HG03045 (cell line): ENCODE measurements at regions not wholly inside any gene's neighbourhood (a gene's known extent, or its start where the extent isn't known, plus 50 kb on each side); places are given as distances from the start of the nearest gene placed in this dataset.
"Not testable (repeated sequence)": the region's sequence is repeated elsewhere in the genome, so short reads cannot be mapped to it uniquely, and the experiment has no call there.

Source experiments
- ATAC-seq: cut with Tn5 transposase; IDR thresholded peaks from one replicate; pipeline ENCODE4 v1.9.1; 2021; ENCODE audit warnings: mild to moderate bottlenecking, moderate library complexity; ENCODE audit not compliant: unreplicated experiment

DNA sequence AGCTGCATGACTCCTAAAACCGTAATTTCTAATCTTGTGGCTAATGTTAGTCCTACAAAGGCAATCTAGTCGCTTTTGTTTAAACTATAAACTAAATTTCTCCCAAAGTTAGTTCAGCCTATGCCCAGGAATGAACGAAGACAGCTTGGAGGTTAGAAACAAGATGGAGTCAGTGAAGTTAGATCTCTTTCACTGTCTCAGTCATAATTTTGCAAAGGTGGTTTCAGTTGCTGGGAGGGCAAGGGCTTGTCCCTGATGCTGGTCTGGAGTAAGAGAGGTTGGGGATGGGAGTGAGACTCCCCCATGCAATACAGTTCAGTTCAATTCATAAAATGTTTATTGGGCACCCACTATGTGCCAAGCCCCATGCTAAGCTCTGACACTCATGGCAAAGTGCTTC is 362.1 kb downstream of the TYW1 start:
- not testable (repeated sequence) for ATAC-seq

DNA sequence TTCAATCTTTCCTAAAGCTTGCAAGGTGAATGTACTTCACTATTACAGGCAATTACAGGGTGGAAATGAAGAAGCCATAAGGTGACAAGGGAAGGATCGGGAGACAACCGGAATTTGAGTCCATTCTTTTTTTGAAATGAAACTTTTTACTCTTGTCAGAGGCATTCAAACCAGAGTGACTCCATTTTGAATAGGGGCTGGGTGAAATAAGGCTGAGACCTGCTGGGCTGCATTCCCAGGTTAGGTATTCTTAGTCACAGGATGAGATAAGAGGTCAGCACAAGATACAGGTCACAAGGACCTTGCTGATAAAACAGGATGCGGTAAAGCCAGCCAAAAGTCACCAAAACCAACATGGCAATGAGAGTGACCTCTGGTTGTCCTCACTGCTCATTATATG is 363.3 kb downstream of the TYW1 start:
- no peak for ATAC-seq

DNA sequence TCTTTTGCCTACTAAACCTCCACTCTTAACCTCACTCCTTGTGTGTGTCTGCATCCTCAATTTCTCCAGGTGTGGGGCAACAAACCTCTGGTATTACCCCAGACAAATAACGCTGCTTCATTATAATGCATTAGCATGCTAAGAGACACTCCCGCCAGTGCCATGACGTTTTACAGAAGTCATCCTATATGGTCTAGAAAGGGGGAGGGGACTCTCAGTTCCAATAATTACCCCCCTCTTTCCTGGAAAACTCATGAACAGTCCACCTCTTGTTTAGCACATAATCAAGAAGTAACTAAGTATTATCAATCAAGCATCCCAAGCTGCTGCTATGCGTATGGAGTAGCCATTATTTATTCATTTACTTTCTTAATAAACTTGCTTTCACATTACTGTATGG is 364.5 kb downstream of the TYW1 start:
- ATAC-seq, result no peak

DNA sequence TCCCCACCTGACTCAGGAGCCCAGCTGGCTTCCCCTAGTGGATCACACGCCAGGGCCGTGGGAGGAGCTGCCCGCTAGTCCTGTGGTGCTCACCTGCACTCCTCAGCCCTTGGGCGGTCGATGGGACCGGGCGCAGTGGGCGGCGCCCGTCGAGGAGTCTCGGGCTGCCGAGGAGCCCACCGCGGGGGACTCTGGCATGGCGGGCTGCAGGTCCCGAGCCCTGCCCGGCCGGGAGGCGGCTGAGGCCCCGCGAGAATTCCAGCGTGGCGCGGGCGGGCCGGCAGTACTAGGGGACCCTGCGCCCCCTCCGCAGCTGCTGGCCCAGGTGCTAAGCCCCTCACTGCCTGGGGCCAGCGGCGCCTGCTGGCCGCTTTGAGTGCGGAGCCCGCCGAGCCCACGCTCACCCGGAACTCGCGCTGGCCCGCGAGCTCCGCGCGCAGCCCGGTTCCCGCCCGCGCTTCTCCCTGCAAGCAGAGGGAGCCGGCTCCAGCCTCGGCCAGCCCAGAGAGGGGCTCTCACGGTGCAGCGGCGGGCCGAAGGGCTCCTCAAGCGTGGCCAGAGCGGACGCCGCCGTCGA is 367.9 kb downstream of the TYW1 start:
- ATAC-seq, result no peak

DNA sequence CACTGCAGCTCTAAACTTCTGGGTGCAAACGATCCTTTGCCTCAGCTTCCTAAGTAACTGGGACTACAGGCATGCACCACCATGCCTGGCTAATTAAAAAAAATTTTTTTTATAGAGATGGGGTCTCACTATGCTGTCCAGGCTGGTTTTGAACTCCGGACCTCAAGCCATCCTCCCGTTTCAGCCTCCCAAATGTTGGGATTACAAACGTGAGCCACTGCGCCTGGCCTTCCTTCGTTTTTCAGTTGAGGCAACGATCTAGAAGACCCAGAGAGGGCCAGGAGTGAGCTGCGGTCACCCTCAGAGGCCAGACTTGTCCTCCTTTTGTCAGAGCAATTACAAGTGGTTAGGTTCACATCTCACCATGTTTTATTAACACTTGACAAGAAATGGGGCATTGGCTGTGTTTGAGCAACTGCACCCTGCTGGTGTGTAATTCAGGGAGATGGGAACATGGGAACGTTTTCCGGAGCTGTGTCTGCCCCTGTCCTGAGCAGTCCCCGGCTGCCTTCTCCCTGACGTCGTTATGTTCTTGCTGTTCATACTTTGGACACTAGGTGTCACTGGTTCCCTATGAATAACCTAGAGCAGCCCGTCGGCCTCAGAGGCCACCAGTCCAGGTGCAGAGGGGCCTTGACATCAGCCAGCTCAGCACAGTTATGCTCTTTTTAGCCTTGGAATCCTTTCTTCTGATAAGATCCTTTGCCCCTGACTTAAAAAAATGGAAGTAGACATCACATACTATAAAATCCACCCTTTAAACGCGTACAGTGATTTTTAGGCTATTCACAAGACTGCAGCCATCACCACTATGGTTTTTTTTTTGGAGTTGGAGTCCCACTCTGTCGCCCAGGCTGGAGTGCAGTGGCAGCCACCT is 375.0 kb downstream of the TYW1 start:
- ATAC-seq, result no peak

DNA sequence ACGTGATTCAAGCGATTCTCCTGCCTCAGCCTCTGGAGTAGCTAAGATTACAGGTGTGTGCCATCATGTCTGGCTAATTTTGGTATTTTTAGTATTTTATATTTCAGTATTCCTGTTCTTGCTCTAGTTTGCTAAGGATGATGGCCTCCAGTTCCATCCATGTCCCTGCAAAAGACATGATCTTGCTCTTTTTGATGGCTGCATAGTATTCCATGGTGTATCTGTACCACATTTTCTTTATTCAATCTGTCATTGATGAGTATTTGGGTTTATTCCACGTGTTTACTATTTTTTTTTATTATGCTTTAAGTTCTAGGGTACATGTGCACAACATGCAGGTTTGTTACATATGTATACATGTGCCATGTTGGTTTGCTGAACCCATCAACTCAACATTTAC is 376.8 kb downstream of the TYW1 start:
- ATAC-seq, result not testable (repeated sequence)

DNA sequence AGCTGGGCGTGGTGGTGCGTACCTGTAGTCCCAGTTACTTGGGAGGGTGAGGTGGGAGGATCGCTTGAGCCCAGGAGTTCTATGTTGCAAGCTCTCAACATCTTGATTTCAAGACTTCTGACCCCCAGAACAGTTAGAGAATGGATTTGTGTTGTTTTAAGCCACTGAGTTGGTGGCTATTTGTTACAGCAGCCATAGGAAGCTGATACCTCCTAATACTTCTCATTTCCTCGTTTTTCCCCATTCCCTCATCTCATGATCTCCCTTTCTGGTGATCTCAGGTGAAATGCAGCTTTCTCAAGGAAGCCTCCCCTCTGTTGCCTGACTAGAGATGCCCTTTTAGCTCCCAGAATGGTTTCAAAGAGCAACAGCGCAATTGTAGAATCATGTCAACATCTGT is 378.8 kb downstream of the TYW1 start:
- ATAC-seq, result no peak

DNA sequence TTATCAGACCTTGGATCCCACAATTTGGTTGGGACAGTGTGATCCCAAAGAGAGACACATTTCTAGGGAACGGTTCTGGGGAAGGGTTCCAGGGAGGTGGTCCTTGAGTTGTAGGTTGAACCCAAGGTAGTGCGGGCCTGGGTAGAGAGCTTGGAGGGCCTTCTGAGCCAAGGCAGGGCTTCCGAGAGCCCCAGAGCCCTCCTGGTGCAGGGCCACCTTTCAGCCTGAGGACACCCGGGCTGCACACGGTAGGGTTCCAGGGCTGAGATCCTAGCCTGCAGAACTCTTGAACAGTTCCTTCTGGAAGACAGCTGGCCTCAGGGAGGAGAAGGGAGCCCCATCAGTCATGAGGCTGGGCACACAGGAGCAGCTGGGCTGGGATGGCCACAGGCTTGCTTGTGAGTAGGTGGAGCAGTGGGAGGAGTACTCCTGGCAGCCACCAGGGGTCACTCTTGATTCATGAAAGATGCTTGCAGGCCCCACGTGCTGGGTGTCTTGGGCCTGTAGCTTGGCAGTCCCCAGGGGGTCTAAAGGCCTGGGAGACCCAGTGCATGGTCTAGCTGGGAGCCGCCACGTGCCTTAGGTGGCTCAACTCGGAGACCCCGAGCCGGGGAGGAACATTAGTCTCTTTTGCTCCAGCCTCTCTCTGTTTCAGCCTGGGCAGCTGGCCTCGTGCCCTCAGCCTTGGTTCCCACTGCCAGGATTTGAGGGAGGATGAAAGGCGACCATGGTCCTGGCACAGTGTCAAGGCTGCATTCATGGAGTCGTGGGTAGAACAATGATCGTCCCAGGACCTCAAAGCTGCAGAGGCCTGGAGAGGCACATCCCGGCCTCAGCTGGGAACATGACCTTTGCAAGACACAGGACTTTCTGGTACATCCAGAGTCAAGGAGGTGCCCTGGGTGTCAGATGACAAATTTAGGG is 381.6 kb downstream of the TYW1 start:
- ATAC-seq, result no peak

DNA sequence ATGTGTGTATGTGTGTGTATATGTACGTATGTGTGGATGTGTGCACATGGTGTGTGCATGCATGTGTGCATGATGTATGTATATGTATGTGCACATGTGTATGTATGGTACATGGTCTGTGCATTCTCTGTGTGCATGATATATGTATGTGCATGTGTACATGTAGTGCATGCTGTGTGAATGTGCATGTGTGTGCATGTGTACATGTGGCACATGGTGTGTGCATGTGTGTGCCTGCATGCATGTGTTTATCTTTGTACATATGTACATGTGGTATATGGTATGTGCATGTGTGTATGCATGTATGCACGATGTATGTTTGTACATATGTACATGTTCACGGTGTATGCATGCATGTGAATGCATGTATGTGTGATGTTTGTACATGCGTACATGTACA is 383.7 kb downstream of the TYW1 start:
- no peak for ATAC-seq

DNA sequence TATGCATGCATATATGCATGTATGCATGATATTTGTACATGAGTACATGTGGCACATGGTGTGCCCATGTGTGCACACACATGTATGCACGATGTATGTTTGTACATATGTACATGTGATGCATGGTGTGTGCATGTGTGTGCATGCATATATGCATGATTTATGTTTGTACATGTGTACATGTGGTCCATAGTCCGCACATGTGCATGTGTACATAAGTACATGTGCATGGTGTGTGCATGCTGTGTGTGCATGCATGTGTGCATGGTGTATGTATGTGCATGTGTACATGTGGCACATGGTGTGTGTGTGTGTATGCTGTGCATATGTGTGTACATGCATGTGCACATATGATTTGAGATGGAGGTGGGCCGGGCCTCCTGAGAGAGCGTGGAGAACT is 384.2 kb downstream of the TYW1 start:
- ATAC-seq, result no peak

DNA sequence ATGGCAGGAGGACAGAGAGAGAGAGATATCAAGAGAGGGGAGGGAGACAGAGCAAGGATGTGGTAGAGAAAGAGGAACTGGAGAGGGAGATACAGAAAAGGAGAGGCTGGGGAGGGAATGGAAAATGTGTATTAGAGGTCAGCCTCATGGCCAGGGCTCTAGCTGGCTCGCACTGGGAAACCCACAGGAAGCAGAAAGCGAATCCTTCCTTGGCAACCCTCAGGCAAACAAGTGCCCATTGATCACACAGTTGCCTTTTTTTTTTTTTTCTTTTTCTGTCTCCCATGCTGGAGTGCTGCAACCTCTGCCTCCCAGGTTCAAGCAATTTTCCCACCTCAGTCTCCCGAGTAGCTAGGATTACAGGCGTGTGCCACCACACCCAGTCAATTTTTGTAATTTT is 391.2 kb downstream of the TYW1 start:
- ATAC-seq, result no peak

DNA sequence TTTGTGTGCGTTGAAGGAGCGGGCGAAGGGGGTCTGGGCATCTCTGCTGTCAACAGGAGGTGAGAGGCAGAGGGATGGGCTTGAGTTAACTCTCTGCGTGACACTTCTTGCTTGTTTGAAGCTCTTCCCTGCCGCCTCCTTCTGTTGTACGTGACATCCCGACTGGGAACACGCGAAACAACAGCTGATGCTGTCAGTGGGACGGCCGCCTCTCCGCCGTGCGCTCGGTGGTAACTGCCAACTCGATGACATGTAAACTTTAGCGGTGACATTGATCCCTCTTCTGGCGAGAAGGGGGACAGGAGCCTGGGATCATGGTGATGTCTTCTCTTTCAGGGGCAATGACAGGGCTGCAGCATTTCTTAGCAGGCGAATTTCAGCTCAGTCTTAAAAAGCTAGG is 394.5 kb downstream of the TYW1 start:
- ATAC-seq, result no peak

DNA sequence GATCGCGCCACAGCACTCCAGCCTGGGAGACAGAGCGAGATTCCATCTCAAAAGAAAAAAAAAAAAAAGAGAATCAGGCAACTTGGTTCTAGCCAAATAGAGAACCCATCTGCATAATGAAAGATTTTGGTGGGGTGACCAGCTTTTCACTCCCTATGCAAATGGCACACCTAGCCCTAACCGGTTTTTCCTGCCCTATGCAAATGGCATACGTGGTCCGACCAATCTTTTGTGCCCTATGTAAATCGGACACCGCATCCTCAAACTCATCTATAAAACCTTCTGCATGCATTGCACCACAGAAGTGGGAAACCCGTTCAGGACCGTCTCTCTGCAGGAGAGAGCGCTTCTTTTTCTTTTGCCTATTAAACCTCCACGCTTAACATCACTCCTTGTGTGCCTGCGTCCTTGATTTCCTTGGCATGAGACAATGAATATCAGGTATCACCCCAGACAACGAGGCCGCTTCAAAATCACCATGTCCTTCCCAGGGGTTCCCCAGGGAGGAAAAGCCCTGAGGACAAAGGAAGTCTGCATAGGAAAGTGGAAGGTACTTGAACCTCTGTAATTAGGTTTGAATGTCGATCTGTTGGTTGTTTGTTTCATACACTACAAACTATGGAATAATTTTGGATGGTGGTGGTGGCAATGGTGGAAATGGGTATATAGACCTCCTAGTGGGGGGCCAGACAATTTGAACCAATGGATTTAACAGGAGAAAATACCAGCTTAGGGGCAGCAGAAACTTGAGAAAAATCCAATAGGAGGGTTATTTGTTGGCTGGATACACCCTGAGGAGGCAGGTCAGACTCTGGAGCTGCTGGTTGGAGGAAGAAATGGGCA is 396.2 kb downstream of the TYW1 start:
- ATAC-seq, result no peak

DNA sequence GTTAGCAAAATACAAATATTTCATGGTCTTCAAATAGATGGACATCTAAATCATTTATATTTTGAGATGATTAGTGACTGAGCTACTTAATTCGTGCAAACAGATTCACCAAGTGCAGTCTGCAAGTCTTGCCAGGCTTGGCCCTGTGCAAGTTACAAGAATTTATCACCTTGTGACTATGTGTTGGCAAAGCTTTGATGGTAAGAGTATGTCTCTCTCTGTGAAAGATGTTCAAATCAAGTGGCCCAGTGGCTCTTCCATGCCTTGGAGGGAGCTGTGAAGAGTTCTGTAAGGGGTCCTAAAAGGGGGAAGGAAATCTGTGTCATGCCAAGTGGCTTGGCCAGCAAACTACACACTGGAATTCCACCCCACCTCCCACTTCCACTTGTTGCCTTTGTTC is 397.3 kb downstream of the TYW1 start:
- no peak for ATAC-seq

DNA sequence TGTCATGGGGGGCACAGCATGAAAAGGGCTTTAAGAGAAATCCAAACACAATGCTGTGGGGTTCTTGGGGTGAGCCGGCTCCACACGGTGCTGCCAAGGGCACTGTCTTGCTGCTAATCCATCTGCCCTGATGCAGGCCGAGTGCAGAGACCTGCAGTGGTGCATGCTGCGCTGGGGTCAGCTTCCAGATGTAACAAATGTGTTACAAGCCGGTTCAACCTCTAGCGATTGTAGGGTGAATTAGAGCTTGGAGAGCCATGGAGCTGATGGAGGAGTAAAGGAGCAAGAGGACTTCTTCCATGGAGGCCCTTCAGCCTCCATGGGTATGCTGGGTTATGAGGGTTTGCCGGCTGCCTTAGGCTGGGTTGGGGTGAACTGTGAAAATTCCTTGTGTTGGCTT is 402.3 kb downstream of the TYW1 start:
- ATAC-seq, result no peak

DNA sequence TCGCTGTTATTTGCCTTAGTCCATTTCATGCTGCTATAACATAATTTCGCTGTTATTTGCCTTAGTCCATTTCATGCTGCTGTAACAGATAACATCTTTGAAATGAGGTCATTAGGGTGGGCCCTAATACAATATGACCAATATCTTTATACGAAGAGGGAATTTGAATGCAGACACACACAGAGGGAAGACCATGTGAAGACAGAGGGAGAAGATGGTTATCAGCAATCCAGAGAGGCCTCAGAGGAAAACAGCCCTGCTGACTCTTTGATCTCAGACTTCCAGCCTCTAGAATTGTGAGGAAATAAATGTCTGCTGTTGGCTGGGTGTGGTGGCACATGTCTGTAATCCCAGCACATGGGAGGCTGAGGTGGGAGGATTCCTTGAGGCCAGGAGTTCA is 404.9 kb downstream of the TYW1 start:
- ATAC-seq, result no peak

DNA sequence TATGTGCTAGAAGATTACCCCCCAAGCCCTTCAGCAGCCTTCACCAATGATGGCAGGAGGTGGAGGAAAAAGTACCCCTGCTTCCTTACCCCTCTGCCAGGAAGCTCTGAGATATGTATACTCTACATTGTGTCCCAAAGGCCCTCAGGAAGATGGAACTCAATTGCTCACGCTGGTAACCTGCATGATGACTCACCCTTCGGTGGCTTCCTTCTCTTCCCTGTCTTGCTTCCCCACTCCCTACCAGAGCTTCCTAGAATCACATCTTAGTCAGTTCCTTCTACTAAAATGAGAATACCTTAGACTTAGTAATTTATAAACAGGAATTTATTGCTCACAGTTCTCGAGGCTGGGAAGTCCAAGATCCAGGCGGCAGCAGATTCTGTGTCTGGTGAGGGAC is 405.6 kb downstream of the TYW1 start:
- ATAC-seq, result no peak

DNA sequence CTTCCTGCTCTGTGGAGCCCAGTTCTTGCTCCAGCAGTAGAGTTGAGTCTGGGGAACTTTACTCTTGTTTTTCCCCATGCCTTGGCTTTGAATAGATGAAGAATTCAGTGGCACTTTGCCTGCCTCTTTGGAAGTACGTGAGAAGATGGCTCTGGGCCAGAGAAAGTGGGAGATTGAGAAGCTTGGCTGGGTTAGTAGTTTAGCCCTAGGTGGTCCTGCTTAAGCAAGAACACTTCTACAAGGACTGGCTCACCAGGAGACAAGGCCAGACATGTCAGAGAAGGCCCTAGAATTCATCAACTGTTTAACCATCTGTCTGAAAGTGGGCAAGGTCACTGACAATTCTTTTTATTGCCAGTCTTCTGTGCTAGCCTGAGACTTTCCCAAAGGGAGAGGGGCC is 410.3 kb downstream of the TYW1 start:
- ATAC-seq, result no peak

DNA sequence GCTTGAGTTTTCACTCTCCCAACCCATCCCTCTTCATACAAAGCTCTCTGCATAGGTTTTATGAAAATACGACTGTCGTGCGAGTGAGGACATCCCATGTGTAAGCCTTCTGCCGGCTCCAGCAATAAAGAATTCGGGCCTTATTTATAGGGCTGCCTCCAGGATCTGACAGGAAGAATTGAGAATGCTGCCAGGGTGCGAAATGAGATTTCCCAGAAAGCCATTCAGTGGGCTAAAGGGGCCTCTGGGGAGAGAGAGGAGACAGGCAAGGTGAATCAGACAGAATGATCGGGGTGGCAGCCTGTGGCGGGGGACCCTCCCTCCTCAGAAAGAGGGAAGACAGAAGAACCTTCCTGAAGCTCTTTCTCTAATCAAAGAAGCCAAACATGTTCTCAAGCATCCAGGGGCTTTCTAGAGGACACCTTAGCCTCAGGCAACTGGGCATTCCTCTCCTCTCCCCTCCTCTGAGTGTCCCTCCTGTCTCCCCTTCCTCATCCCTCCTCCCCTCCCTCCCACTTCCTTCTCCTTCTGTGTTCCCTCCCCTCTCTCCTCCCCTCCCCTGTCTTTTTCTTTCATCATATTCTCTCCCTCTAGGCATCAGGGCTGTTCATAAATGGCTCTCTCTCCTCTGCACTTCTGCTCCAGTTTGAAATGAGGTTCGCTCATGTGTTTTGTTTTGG is 410.9 kb downstream of the TYW1 start:
- no peak for ATAC-seq

DNA sequence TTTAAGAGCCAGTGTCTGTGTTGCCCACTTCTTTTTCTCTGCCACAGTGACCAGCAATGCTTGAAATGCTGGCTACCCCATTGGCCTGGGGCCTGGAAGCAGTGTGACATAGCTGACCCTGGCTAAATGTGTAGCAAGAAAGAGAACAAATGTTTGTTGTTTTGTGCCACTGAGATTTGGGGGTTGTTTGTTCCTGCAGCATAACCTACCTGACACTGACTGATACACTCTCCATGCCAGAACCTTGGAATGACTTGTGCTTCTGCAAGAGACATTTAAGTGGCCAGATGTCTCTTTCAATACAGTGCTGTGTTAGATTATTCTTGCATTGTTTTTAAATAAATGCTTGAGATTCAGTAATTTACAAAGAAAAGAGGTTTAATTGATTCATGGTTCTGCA is 411.5 kb downstream of the TYW1 start:
- no peak for ATAC-seq
